ENCODE measurements at regions not wholly inside any gene's neighbourhood (a gene's known extent, or its start where the extent isn't known, plus 50 kb on each side); places are given as distances from the start of the nearest gene placed in this dataset.

- DNase-seq (ENCODE audit: low spot score): no peak
Observed at GRCh38 chr17:5785867-5786509, 201.7 kb upstream of the NLRP1 start.

GRCh38 chr17:5786510-5786875, 202.2 kb upstream of the NLRP1 start:
- DNase-seq (ENCODE audit: low spot score): no peak

GRCh38 chr17:5788266-5788900, 204.1 kb upstream of the NLRP1 start:
- no peak for DNase-seq (ENCODE audit: low spot score)

GRCh38 chr17:5789528-5789927, 205.2 kb upstream of the NLRP1 start:
- no peak for DNase-seq (ENCODE audit: low spot score)

- no peak for DNase-seq (ENCODE audit: low spot score)
Observed at GRCh38 chr17:5793157-5793556, 208.8 kb upstream of the NLRP1 start.

GRCh38 chr17:5793899-5794298, 209.6 kb upstream of the NLRP1 start:
- no peak for DNase-seq (ENCODE audit: low spot score)

GRCh38 chr17:5794385-5794784, 210.1 kb upstream of the NLRP1 start:
- no peak for DNase-seq (ENCODE audit: low spot score)

- DNase-seq (ENCODE audit: low spot score): no peak
Observed at GRCh38 chr17:5794881-5795506, 210.7 kb upstream of the NLRP1 start.

GRCh38 chr17:5797447-5798050, 213.2 kb upstream of the NLRP1 start:
- DNase-seq (ENCODE audit: low spot score): no peak

- no peak for DNase-seq (ENCODE audit: low spot score)
Observed at GRCh38 chr17:5798094-5798493, 213.8 kb upstream of the NLRP1 start.

- no peak for DNase-seq (ENCODE audit: low spot score)
Observed at GRCh38 chr17:5800131-5800530, 215.8 kb upstream of the NLRP1 start.

GRCh38 chr17:5800646-5801045, 216.3 kb upstream of the NLRP1 start:
- DNase-seq (ENCODE audit: low spot score): no peak

- no peak for DNase-seq (ENCODE audit: low spot score)
Observed at GRCh38 chr17:5804251-5804650, 219.9 kb upstream of the NLRP1 start.

- no peak for DNase-seq (ENCODE audit: low spot score)
Observed at GRCh38 chr17:5809056-5809455, 224.7 kb upstream of the NLRP1 start.

- no peak for DNase-seq (ENCODE audit: low spot score)
Observed at GRCh38 chr17:5809580-5810188, 225.4 kb upstream of the NLRP1 start.

GRCh38 chr17:5812590-5812989, 228.3 kb upstream of the NLRP1 start:
- no peak for DNase-seq (ENCODE audit: low spot score)

- DNase-seq (ENCODE audit: low spot score): no peak
Observed at GRCh38 chr17:5813357-5813756, 229.0 kb upstream of the NLRP1 start.

- DNase-seq (ENCODE audit: low spot score): no peak
Observed at GRCh38 chr17:5815396-5815795, 231.1 kb upstream of the NLRP1 start.

- no peak for DNase-seq (ENCODE audit: low spot score)
Observed at GRCh38 chr17:5816491-5817070, 232.3 kb upstream of the NLRP1 start.

GRCh38 chr17:5817475-5818395, 233.4 kb upstream of the NLRP1 start:
- no peak for DNase-seq (ENCODE audit: low spot score)

GRCh38 chr17:5819396-5819795, 235.1 kb upstream of the NLRP1 start:
- DNase-seq (ENCODE audit: low spot score): no peak

Data from HuH-7.5 (cell line).